B cell (primary cell): ENCODE measurements at regions not wholly inside any gene's neighbourhood (a gene's known extent, or its start where the extent isn't known, plus 50 kb on each side); places are given as distances from the start of the nearest gene placed in this dataset.

ENCODE experiments used
- ATAC-seq: fragments of 200-7000 bp; cut with Tn5 transposase; one replicate; pipeline ENCODE4 v1.10.0; 2021; ENCODE audit warnings: low read depth, mild to moderate bottlenecking, moderate number of reproducible peaks, moderate library complexity
- CTCF ChIA-PET: fragments of 350-600 bp; sonication (Branson Sonifier 250); formaldehyde crosslinking; loops from one replicate; lab custom pipeline; 2021; ENCODE audit warnings: antibody characterized with exemption, inconsistent platforms; lab: Charles Lee
- POLR2A ChIA-PET: fragments of 350-600 bp; sonication (Branson Sonifier 250); formaldehyde crosslinking; loops from one replicate; lab custom pipeline; 2021; ENCODE audit warnings: antibody characterized with exemption; lab: Charles Lee
- DNase-seq: peaks from one replicate; pipeline ENCODE4 v3.0.0; 2013
- H2AFZ ChIP-seq: 2 replicates; pipeline ENCODE4 v1.6.1; 2012; ENCODE audit warnings: mild to moderate bottlenecking, low read depth, low read length; ENCODE audit not compliant: insufficient read depth, poor library complexity, severe bottlenecking
- H3K27ac ChIP-seq, 2 donors: 1 replicate in 1 of 2; 2 replicates in 1 of 2; pipeline ENCODE4 v1.5.1; 2012 to 2013; ENCODE audit warnings: low read length in 2 of 2, mild to moderate bottlenecking in 2 of 2, moderate library complexity in 1 of 2
- H3K27me3 ChIP-seq, 4 experiments: fragments of 200-600 bp in 1 of 4; sonication (generic) in 1 of 4; replicated peaks in 1 of 4; 1 replicate in 2 of 4; 2 replicates in 2 of 4; pipeline versions ENCODE4 v1.6.1 to v1.7.0; 2013 to 2016; ENCODE audit warnings: low read length in 3 of 4, mild to moderate bottlenecking in 2 of 4, mixed read lengths in 1 of 4, moderate library complexity in 1 of 4; ENCODE audit not compliant: insufficient read depth in 4 of 4, control insufficient read depth in 3 of 4; ENCODE audit errors: control extremely low read depth in 1 of 4
- H3K36me3 ChIP-seq, 2 experiments: replicated peaks in 1 of 2; 1 replicate in 1 of 2; 2 replicates in 1 of 2; pipeline versions ENCODE4 v1.6.1 to v1.7.1; 2013; ENCODE audit warnings: low read length in 1 of 2; ENCODE audit not compliant: insufficient read depth in 2 of 2, control insufficient read depth in 1 of 2; ENCODE audit errors: control extremely low read depth in 1 of 2, extremely low read depth in 1 of 2
- H3K4me1 ChIP-seq, 2 donors: fragments of 200-600 bp in 1 of 2; sonication (generic) in 1 of 2; 1 replicate in 1 of 2; 2 replicates in 1 of 2; pipeline versions ENCODE4 v1.5.1 to v1.6.1; 2013 to 2017; ENCODE audit warnings: low read length in 2 of 2; ENCODE audit not compliant: control insufficient read depth in 2 of 2, insufficient read depth in 2 of 2
- H3K4me2 ChIP-seq: replicated peaks from 2 replicates; pipeline ENCODE3; 2012; ENCODE audit warnings: mild to moderate bottlenecking, low read depth, low read length; ENCODE audit not compliant: poor library complexity, severe bottlenecking
- H3K4me3 ChIP-seq, 5 experiments: fragments of 200-600 bp in 1 of 5; sonication (generic) in 1 of 5; 1 replicate in 3 of 5; 2 replicates in 2 of 5; pipeline versions ENCODE4 v1.5.1 to v1.7.0; 2011 to 2016; ENCODE audit warnings: low read length in 4 of 5, mild to moderate bottlenecking in 4 of 5, low read depth in 2 of 5, control low read depth in 1 of 5, moderate library complexity in 1 of 5; ENCODE audit not compliant: insufficient read depth in 1 of 5; ENCODE audit errors: control extremely low read depth in 1 of 5, extremely low read depth in 1 of 5
- H3K79me2 ChIP-seq: fragments of 200-600 bp; sonication (generic); one replicate; pipeline ENCODE4 v1.6.0; 2016; ENCODE audit warnings: low read length; ENCODE audit not compliant: control insufficient read depth, insufficient read depth
- H3K9ac ChIP-seq: fragments of 200-600 bp; sonication (generic); 2 replicates; pipeline ENCODE4 v1.6.1; 2017; ENCODE audit warnings: mild to moderate bottlenecking, low read length, moderate library complexity
- H3K9me3 ChIP-seq, 3 donors: one replicate each; pipeline versions ENCODE4 v1.6.1 to v1.7.1; 2013; ENCODE audit warnings: low read length in 2 of 3; ENCODE audit not compliant: control insufficient read depth in 2 of 3, insufficient read depth in 1 of 3; ENCODE audit errors: control extremely low read depth in 1 of 3
- H4K20me1 ChIP-seq: 2 replicates; pipeline ENCODE4 v1.6.0; 2012; ENCODE audit warnings: mild to moderate bottlenecking, low read length; ENCODE audit not compliant: insufficient read depth, control insufficient read depth, poor library complexity, severe bottlenecking
- H3K27ac Mint-ChIP-seq: one replicate; pipeline ENCODE4 v1.8.0; 2021; ENCODE audit warnings: mixed read lengths
- H3K27me3 Mint-ChIP-seq: one replicate; pipeline ENCODE4 v1.8.0; 2021; ENCODE audit warnings: mixed read lengths
- H3K4me1 Mint-ChIP-seq: one replicate; pipeline ENCODE4 v1.8.0; 2021; ENCODE audit warnings: mixed read lengths
- H3K4me3 Mint-ChIP-seq: one replicate; pipeline ENCODE4 v1.8.0; 2021; ENCODE audit warnings: mixed read lengths
- H3K9me3 Mint-ChIP-seq: one replicate; pipeline ENCODE4 v1.8.0; 2022; ENCODE audit warnings: mixed read lengths; ENCODE audit not compliant: insufficient read depth
- EZH2 ChIP-seq: IDR thresholded peaks from 2 replicates; pipeline ENCODE4 v1.6.1; 2012; ENCODE audit warnings: borderline replicate concordance, low read depth, mild to moderate bottlenecking, moderate library complexity, low read length; ENCODE audit not compliant: insufficient read depth, poor library complexity, severe bottlenecking
- WGBS: methylation state at CpG from one replicate; pipeline ENCODE4 v1.1.5; 2013; ENCODE audit warnings: missing lambda C conversion rate; ENCODE audit not compliant: insufficient coverage; 5-methylcytosine and 5-hydroxymethylcytosine counted together
- intact Hi-C: fragments of 100-400 bp; cut with micrococcal nuclease; formaldehyde crosslinking; loops from one replicate; pipeline ENCODE4 v1.10.0; 2022
- TF ChIP-seq, protein P1 (sequence below): fragments of 200-600 bp; IDR thresholded peaks from one replicate; pipeline ENCODE4 v1.8.0; 2022; ENCODE audit warnings: antibody characterized with exemption, mild to moderate bottlenecking

GRCh38 chr6:14977747-14978382 lies 268.0 kb upstream of the JARID2 start:
- Histone ChIP-seq H3K4me2 (no peak overlapping the region), H4K20me1 (no peaks in the 10 kb centered on the region), H3K4me1 (peaks cover 4 to 6% of the 10 kb centered on the region in 2 donors), H3K27me3 (no peaks in the 10 kb centered on the region), H2AFZ (no peak overlapping the region), H3K4me3 (no peak overlapping the region), H3K36me3 (no peaks in the 10 kb centered on the region), H3K79me2 (no peaks in the 10 kb centered on the region), H3K27ac (no peak overlapping the region), H3K9ac (no peak overlapping the region), H3K9me3 (peaks cover 0 to 8% (median 0%) of the 10 kb centered on the region in 3 donors)
- Mint-ChIP-seq H3K4me3 (no peak overlapping the region), H3K27me3 (peaks cover 6% of the 10 kb centered on the region), H3K9me3 (no peaks in the 10 kb centered on the region), H3K4me1 (peaks cover 10% of the 10 kb centered on the region), H3K27ac (no peak overlapping the region)
- TF ChIP-seq, protein P1, sequence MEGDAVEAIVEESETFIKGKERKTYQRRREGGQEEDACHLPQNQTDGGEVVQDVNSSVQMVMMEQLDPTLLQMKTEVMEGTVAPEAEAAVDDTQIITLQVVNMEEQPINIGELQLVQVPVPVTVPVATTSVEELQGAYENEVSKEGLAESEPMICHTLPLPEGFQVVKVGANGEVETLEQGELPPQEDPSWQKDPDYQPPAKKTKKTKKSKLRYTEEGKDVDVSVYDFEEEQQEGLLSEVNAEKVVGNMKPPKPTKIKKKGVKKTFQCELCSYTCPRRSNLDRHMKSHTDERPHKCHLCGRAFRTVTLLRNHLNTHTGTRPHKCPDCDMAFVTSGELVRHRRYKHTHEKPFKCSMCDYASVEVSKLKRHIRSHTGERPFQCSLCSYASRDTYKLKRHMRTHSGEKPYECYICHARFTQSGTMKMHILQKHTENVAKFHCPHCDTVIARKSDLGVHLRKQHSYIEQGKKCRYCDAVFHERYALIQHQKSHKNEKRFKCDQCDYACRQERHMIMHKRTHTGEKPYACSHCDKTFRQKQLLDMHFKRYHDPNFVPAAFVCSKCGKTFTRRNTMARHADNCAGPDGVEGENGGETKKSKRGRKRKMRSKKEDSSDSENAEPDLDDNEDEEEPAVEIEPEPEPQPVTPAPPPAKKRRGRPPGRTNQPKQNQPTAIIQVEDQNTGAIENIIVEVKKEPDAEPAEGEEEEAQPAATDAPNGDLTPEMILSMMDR: no peak
- TF ChIP-seq EZH2: no peak
- WGBS: no CpG with 5 or more reads among the region's 1 CpG
- intact Hi-C loops: no loop called here
- ChIA-PET POLR2A (interaction anchor here (0.6 to 0.7 kb wide), 2 partner anchors 24 to 1213 kb away, joined by 3 read pairs; no protein-coding TSS in a partner anchor), CTCF (interaction anchor here (0.5 to 0.7 kb wide), 2 partner anchors 14 to 70 kb away, joined by 3 read pairs; no protein-coding TSS in a partner anchor)
- ATAC-seq (no peak), DNase-seq (no peak)

GRCh38 chr6:14981960-14982359 lies 263.9 kb upstream of the JARID2 start:
- POLR2A ChIA-PET: no interaction called here
- intact Hi-C loops: no loop called here
- ATAC-seq (peak; percentile 33), DNase-seq (peak; percentile 31)
- no peak overlapping the region for H3K4me3 Mint-ChIP-seq
- H3K4me3 ChIP-seq: no peak overlapping the region
- TF ChIP-seq, protein P1: no peak
- peak overlapping the region; percentile 14 for H3K4me2 ChIP-seq
- H2AFZ ChIP-seq: no peak overlapping the region
- peaks cover 0 to 5% (median 2%) of the 10 kb centered on the region in 4 experiments for H3K27me3 ChIP-seq
- 48% methylated on average over 8 of the region's 8 CpGs for WGBS
- peaks cover 0 to 4% of the 10 kb centered on the region in 2 donors for H3K4me1 ChIP-seq
- CTCF ChIA-PET: no interaction called here
- H4K20me1 ChIP-seq: no peaks in the 10 kb centered on the region
- H3K27me3 Mint-ChIP-seq: peaks cover 16% of the 10 kb centered on the region
- peaks cover 4% of the 10 kb centered on the region for H3K4me1 Mint-ChIP-seq
- H3K79me2 ChIP-seq: no peaks in the 10 kb centered on the region
- H3K9me3 ChIP-seq: peaks cover 0 to 9% (median 0%) of the 10 kb centered on the region in 3 donors
- H3K36me3 ChIP-seq: no peaks in the 10 kb centered on the region
- no peaks in the 10 kb centered on the region for H3K9me3 Mint-ChIP-seq
- H3K27ac Mint-ChIP-seq: no peak overlapping the region
- H3K27ac ChIP-seq: no peak overlapping the region
- H3K9ac ChIP-seq: no peak overlapping the region
